HCT116 (cell line): ENCODE measurements at regions not wholly inside any gene's neighbourhood (a gene's known extent, or its start where the extent isn't known, plus 50 kb on each side); places are given as distances from the start of the nearest gene placed in this dataset.

Experiments used
- ATAC-seq: fragments of 200-7000 bp; cut with Tn5 transposase; 2 replicates; pipeline ENCODE4 v1.9.1; 2020; ENCODE audit warnings: mild to moderate bottlenecking, moderate library complexity
- BruUV-seq: library from RNA; stranded (reverse); fragments of 400-500 nt; replicated peaks from 2 replicates; lab custom pipeline; 2021; lab: Mats Ljungman, UMichigan
- CTCF ChIA-PET: fragments of 300-600 bp; sonication (Branson Sonifier 250); formaldehyde crosslinking; loops from one replicate; lab custom pipeline; 2021; ENCODE audit warnings: antibody characterized with exemption; lab: Charles Lee
- POLR2A ChIA-PET: fragments of 300-600, 350-600 bp; sonication (Branson Sonifier 250); formaldehyde crosslinking; loops from one replicate; lab custom pipeline; 2021; ENCODE audit warnings: antibody characterized with exemption; lab: Charles Lee
- RAD21 ChIA-PET, 2 experiments: fragments of 300-600 bp; sonication (Branson Sonifier 250); formaldehyde crosslinking; loops; one replicate each; lab custom pipeline; 2023; ENCODE audit warnings: low total read pairs in 2 of 2; ENCODE audit not compliant: uncharacterized antibody in 2 of 2, unreplicated experiment in 2 of 2, low non-redundant PET in 1 of 2; lab: Charles Lee
- DNase-seq: peaks from one replicate; pipeline ENCODE4 v3.0.0-alpha.2; 2010; ENCODE audit warnings: low read depth, low spot score
- H2AFZ ChIP-seq: fragments of 200-600 bp; shearing (Covaris generic), sonication (generic); 2 replicates; pipeline ENCODE4 v1.6.1; 2017; ENCODE audit warnings: low read depth, mixed run types, mixed read lengths, antibody characterized with exemption, low read length; ENCODE audit not compliant: poor library complexity, severe bottlenecking
- H3K27ac ChIP-seq: 2 replicates; pipeline ENCODE4 v1.5.1; 2012; ENCODE audit warnings: low read depth, low read length
- H3K27me3 ChIP-seq: fragments of 200-600 bp; sonication (generic); 2 replicates; pipeline ENCODE4 v1.6.1; 2016; ENCODE audit warnings: mixed run types, low read length, mixed read lengths; ENCODE audit not compliant: insufficient read depth
- H3K36me3 ChIP-seq, 2 experiments: fragments of 200-500 bp in 1 of 2; fragments of 200-600 bp in 1 of 2; sonication (Bioruptor generic) in 1 of 2; sonication (generic) in 1 of 2; 2 replicates each; pipeline versions ENCODE4 v1.5.1 to v1.6.1; 2014 to 2016; ENCODE audit warnings: low read length in 2 of 2, inconsistent platforms in 1 of 2, mixed read lengths in 1 of 2, mixed run types in 1 of 2; ENCODE audit not compliant: insufficient read depth in 2 of 2, control insufficient read depth in 1 of 2
- H3K4me1 ChIP-seq, 2 experiments: fragments of 200-600 bp in 1 of 2; sonication (generic) in 1 of 2; 2 replicates each; pipeline versions ENCODE4 v1.5.1 to v1.6.1; 2012 to 2017; ENCODE audit warnings: low read length in 2 of 2, inconsistent platforms in 1 of 2, mild to moderate bottlenecking in 1 of 2, mixed read lengths in 1 of 2, mixed run types in 1 of 2, moderate library complexity in 1 of 2; ENCODE audit not compliant: insufficient read depth in 2 of 2, control insufficient read depth in 1 of 2
- H3K4me2 ChIP-seq: fragments of 200-600 bp; sonication (generic); 2 replicates; pipeline ENCODE4 v1.6.1; 2017; ENCODE audit warnings: mixed run types, low read length, mixed read lengths
- H3K4me3 ChIP-seq, 2 experiments: fragments of 200-600 bp in 1 of 2; sonication (generic) in 1 of 2; replicated peaks in 1 of 2; 2 replicates each; pipeline ENCODE4 v1.5.1; 2011 to 2016; ENCODE audit warnings: low read length in 2 of 2, control low read depth in 1 of 2, low read depth in 1 of 2, mild to moderate bottlenecking in 1 of 2, mixed read lengths in 1 of 2, mixed run types in 1 of 2
- H3K79me2 ChIP-seq: fragments of 200-600 bp; sonication (generic); 2 replicates; pipeline ENCODE4 v1.6.1; 2017; ENCODE audit warnings: mild to moderate bottlenecking, mixed run types, low read length, moderate library complexity, mixed read lengths; ENCODE audit not compliant: insufficient read depth
- H3K9ac ChIP-seq: fragments of 200-600 bp; sonication (generic); 2 replicates; pipeline ENCODE4 v1.6.1; 2016; ENCODE audit warnings: low read length, mixed read lengths
- H3K9me2 ChIP-seq: fragments of 200-600 bp; sonication (generic), shearing (Covaris generic); 2 replicates; pipeline ENCODE4 v1.6.1; 2017; ENCODE audit warnings: mixed run types, mild to moderate bottlenecking, moderate library complexity; ENCODE audit not compliant: insufficient read depth
- H3K9me3 ChIP-seq, 2 experiments: fragments of 200-500 bp in 1 of 2; fragments of 200-600 bp in 1 of 2; sonication (Bioruptor generic) in 1 of 2; sonication (generic) in 1 of 2; 2 replicates each; pipeline ENCODE4 v1.6.1; 2014 to 2017; ENCODE audit warnings: low read length in 2 of 2, mixed read lengths in 2 of 2, inconsistent platforms in 1 of 2, low read depth in 1 of 2, mild to moderate bottlenecking in 1 of 2, mixed run types in 1 of 2, moderate library complexity in 1 of 2; ENCODE audit not compliant: control insufficient read depth in 1 of 2, insufficient read depth in 1 of 2
- H4K20me1 ChIP-seq: fragments of 200-600 bp; sonication (generic), shearing (Covaris generic); 2 replicates; pipeline ENCODE4 v1.6.1; 2017; ENCODE audit warnings: mixed run types, mild to moderate bottlenecking, moderate library complexity; ENCODE audit not compliant: insufficient read depth
- CBX3 ChIP-seq: IDR thresholded peaks from 2 replicates; pipeline ENCODE4 v1.6.1; 2012; ENCODE audit warnings: low read depth
- CEBPB ChIP-seq: IDR thresholded peaks from 2 replicates; pipeline ENCODE4 v1.6.1; 2012; ENCODE audit warnings: low read depth
- EGR1 ChIP-seq: IDR thresholded peaks from 2 replicates; pipeline ENCODE4 v1.6.1; 2012; ENCODE audit warnings: low read depth
- ELF1 ChIP-seq: IDR thresholded peaks from 2 replicates; pipeline ENCODE4 v1.6.1; 2012; ENCODE audit warnings: low read depth, borderline replicate concordance
- EZH2 ChIP-seq: fragments of 200-600 bp; sonication (generic); IDR thresholded peaks from 2 replicates; pipeline ENCODE4 v1.6.1; 2017; ENCODE audit warnings: antibody characterized with exemption, mixed run types
- EZH2phosphoT487 ChIP-seq: fragments of 200-600 bp; IDR thresholded peaks from 2 replicates; pipeline ENCODE4 v1.6.1; 2018; ENCODE audit warnings: antibody characterized with exemption, borderline replicate concordance
- FOSL1 ChIP-seq: IDR thresholded peaks from 2 replicates; pipeline ENCODE4 v1.6.1; 2012; ENCODE audit warnings: low read depth
- POLR2AphosphoS5 ChIP-seq: IDR thresholded peaks from 2 replicates; pipeline ENCODE4 v1.6.1; 2011; ENCODE audit warnings: mild to moderate bottlenecking, low read depth, low read length, moderate library complexity
- RAD21 ChIP-seq: IDR thresholded peaks from 2 replicates; pipeline ENCODE4 v1.6.1; 2012; ENCODE audit warnings: low read depth, mild to moderate bottlenecking
- YY1 ChIP-seq: IDR thresholded peaks from 2 replicates; pipeline ENCODE4 v1.6.1; 2011; ENCODE audit warnings: low read length, low read depth, moderate library complexity, mild to moderate bottlenecking; ENCODE audit not compliant: insufficient replicate concordance; ENCODE audit errors: extremely low read depth
- intact Hi-C: fragments of 100-400 bp; cut with micrococcal nuclease; formaldehyde crosslinking; loops from 2 replicates; pipeline ENCODE4 v1.10.0; 2022
- TF ChIP-seq, protein P1 (sequence below), 3 experiments: fragments of 200-600 bp in 1 of 3; sonication (generic) in 1 of 3; IDR thresholded peaks in 2 of 3; conservative IDR thresholded peaks in 1 of 3; 2 replicates each; pipeline ENCODE4 v1.5.1; 2012 to 2017; ENCODE audit warnings: low read depth in 2 of 3, low read length in 2 of 3, antibody characterized with exemption in 1 of 3, borderline replicate concordance in 1 of 3, control low read depth in 1 of 3, mild to moderate bottlenecking in 1 of 3, mixed read lengths in 1 of 3, mixed run types in 1 of 3, moderate library complexity in 1 of 3; ENCODE audit not compliant: insufficient read depth in 1 of 3
- TF ChIP-seq, protein P2 (sequence below): IDR thresholded peaks from 2 replicates; pipeline ENCODE4 v1.6.1; 2012; ENCODE audit warnings: low read depth

DNA sequence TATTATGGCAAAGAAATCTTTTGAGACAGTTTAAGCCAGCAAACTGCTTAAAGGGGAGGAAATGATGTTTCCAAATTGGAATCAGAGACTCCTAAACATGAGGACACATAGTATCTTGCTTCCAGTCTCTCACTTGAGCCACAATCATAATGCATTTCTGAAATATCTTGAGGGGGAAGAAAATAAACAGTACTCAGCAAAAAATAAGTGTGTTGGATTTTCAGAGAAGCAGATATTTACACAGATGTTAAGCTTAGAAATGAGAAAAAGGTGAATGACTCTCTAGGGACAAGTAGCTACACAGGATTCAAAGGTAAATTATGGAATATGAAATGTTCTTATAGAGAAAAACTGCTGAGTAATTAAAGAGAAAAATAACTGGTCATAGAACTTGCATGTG lies 1583.6 kb downstream of the CDH8 start:
- Histone ChIP-seq H3K27ac (no peak overlapping the region), H3K79me2 (no peaks in the 10 kb centered on the region), H3K27me3 (no peaks in the 10 kb centered on the region), H3K36me3 (no peaks in the 10 kb centered on the region), H4K20me1 (no peaks in the 10 kb centered on the region), H3K9ac (no peak overlapping the region), H3K9me3 (peaks cover 7 to 17% of the 10 kb centered on the region in 2 experiments; a peak in 3 of 4 replicates), H2AFZ (no peak overlapping the region), H3K4me2 (no peak overlapping the region), H3K9me2 (no peaks in the 10 kb centered on the region), H3K4me3 (no peak overlapping the region), H3K4me1 (no peaks in the 10 kb centered on the region)
- no TSS peak for BruUV-seq
- TF ChIP-seq ELF1 (no peak), CEBPB (no peak), EZH2 (no peak), FOSL1 (no peak), POLR2AphosphoS5 (no peak), EGR1 (no peak), RAD21 (no peak), EZH2phosphoT487 (no peak), YY1 (no peak), CBX3 (no peak)
- TF ChIP-seq, protein P1, sequence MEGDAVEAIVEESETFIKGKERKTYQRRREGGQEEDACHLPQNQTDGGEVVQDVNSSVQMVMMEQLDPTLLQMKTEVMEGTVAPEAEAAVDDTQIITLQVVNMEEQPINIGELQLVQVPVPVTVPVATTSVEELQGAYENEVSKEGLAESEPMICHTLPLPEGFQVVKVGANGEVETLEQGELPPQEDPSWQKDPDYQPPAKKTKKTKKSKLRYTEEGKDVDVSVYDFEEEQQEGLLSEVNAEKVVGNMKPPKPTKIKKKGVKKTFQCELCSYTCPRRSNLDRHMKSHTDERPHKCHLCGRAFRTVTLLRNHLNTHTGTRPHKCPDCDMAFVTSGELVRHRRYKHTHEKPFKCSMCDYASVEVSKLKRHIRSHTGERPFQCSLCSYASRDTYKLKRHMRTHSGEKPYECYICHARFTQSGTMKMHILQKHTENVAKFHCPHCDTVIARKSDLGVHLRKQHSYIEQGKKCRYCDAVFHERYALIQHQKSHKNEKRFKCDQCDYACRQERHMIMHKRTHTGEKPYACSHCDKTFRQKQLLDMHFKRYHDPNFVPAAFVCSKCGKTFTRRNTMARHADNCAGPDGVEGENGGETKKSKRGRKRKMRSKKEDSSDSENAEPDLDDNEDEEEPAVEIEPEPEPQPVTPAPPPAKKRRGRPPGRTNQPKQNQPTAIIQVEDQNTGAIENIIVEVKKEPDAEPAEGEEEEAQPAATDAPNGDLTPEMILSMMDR (IDR thresholded peaks at IDR 0.05 in 2 of 3, conservative IDR thresholded peaks at IDR 0.05 in 1 of 3; ENCODE audit: borderline replicate concordance in 1 of 3, insufficient read depth in 1 of 3, low read depth in 2 of 3, low read length in 2 of 3), result no peak
- TF ChIP-seq, protein P2, sequence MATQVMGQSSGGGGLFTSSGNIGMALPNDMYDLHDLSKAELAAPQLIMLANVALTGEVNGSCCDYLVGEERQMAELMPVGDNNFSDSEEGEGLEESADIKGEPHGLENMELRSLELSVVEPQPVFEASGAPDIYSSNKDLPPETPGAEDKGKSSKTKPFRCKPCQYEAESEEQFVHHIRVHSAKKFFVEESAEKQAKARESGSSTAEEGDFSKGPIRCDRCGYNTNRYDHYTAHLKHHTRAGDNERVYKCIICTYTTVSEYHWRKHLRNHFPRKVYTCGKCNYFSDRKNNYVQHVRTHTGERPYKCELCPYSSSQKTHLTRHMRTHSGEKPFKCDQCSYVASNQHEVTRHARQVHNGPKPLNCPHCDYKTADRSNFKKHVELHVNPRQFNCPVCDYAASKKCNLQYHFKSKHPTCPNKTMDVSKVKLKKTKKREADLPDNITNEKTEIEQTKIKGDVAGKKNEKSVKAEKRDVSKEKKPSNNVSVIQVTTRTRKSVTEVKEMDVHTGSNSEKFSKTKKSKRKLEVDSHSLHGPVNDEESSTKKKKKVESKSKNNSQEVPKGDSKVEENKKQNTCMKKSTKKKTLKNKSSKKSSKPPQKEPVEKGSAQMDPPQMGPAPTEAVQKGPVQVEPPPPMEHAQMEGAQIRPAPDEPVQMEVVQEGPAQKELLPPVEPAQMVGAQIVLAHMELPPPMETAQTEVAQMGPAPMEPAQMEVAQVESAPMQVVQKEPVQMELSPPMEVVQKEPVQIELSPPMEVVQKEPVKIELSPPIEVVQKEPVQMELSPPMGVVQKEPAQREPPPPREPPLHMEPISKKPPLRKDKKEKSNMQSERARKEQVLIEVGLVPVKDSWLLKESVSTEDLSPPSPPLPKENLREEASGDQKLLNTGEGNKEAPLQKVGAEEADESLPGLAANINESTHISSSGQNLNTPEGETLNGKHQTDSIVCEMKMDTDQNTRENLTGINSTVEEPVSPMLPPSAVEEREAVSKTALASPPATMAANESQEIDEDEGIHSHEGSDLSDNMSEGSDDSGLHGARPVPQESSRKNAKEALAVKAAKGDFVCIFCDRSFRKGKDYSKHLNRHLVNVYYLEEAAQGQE, result no peak
- CTCF ChIA-PET, result no interaction called here
- RAD21 ChIA-PET, result no interaction called here
- intact Hi-C loops, result no loop called here
- DNase-seq (no peak), ATAC-seq (no peak)
- POLR2A ChIA-PET, result no interaction called here
